Neural progenitor cell (in vitro differentiated cells): ENCODE measurements at regions not wholly inside any gene's neighbourhood (a gene's known extent, or its start where the extent isn't known, plus 50 kb on each side); places are given as distances from the start of the nearest gene placed in this dataset.

Experiments used
- EZH2 ChIP-seq: fragments of 200-600 bp; sonication (generic); IDR thresholded peaks from 2 replicates; pipeline ENCODE4 v1.6.1; 2017; ENCODE audit warnings: antibody characterized with exemption, mild to moderate bottlenecking, moderate library complexity
- EZH2phosphoT487 ChIP-seq: fragments of 200-600 bp; sonication (generic); IDR thresholded peaks from 2 replicates; pipeline ENCODE4 v1.6.1; 2017; ENCODE audit warnings: antibody characterized with exemption
- TF ChIP-seq, protein P1 (sequence below): fragments of 200-600 bp; sonication (generic); IDR thresholded peaks from 2 replicates; pipeline ENCODE4 v1.5.1; 2017; ENCODE audit warnings: antibody characterized with exemption, mild to moderate bottlenecking

- TF ChIP-seq, protein P1, sequence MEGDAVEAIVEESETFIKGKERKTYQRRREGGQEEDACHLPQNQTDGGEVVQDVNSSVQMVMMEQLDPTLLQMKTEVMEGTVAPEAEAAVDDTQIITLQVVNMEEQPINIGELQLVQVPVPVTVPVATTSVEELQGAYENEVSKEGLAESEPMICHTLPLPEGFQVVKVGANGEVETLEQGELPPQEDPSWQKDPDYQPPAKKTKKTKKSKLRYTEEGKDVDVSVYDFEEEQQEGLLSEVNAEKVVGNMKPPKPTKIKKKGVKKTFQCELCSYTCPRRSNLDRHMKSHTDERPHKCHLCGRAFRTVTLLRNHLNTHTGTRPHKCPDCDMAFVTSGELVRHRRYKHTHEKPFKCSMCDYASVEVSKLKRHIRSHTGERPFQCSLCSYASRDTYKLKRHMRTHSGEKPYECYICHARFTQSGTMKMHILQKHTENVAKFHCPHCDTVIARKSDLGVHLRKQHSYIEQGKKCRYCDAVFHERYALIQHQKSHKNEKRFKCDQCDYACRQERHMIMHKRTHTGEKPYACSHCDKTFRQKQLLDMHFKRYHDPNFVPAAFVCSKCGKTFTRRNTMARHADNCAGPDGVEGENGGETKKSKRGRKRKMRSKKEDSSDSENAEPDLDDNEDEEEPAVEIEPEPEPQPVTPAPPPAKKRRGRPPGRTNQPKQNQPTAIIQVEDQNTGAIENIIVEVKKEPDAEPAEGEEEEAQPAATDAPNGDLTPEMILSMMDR, result no peak
- TF ChIP-seq EZH2, result no peak
- no peak for TF ChIP-seq EZH2phosphoT487
These were observed 96.3 kb upstream of the TIAM2 start for GRCh38 chr6:154898821-154899220.
